ENCODE measurements at regions not wholly inside any gene's neighbourhood (a gene's known extent, or its start where the extent isn't known, plus 50 kb on each side); places are given as distances from the start of the nearest gene placed in this dataset.

GRCh38 chr3:125671461-125672243, 76.4 kb upstream of the OSBPL11 start:
- TF ChIP-seq, protein P1, sequence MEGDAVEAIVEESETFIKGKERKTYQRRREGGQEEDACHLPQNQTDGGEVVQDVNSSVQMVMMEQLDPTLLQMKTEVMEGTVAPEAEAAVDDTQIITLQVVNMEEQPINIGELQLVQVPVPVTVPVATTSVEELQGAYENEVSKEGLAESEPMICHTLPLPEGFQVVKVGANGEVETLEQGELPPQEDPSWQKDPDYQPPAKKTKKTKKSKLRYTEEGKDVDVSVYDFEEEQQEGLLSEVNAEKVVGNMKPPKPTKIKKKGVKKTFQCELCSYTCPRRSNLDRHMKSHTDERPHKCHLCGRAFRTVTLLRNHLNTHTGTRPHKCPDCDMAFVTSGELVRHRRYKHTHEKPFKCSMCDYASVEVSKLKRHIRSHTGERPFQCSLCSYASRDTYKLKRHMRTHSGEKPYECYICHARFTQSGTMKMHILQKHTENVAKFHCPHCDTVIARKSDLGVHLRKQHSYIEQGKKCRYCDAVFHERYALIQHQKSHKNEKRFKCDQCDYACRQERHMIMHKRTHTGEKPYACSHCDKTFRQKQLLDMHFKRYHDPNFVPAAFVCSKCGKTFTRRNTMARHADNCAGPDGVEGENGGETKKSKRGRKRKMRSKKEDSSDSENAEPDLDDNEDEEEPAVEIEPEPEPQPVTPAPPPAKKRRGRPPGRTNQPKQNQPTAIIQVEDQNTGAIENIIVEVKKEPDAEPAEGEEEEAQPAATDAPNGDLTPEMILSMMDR (conservative IDR thresholded peaks at IDR 0.05): no peak
- no peak for TF ChIP-seq ZFX (IDR thresholded peaks at IDR 0.05)
